Panc1 (cell line): ENCODE measurements at regions not wholly inside any gene's neighbourhood (a gene's known extent, or its start where the extent isn't known, plus 50 kb on each side); places are given as distances from the start of the nearest gene placed in this dataset.

Source experiments
- POLR2AphosphoS5 ChIP-seq: IDR thresholded peaks from 2 replicates; pipeline ENCODE4 v1.6.1; 2012; ENCODE audit warnings: mild to moderate bottlenecking, low read depth, low read length, moderate library complexity
- SIN3A ChIP-seq: IDR thresholded peaks from 2 replicates; pipeline ENCODE4 v1.6.1; 2012; ENCODE audit warnings: low read depth, mild to moderate bottlenecking, low read length, moderate library complexity, borderline replicate concordance; ENCODE audit not compliant: insufficient read depth
- TCF7L2 ChIP-seq: IDR thresholded peaks from 2 replicates; pipeline ENCODE4 v1.6.1; 2011; ENCODE audit warnings: mild to moderate bottlenecking, low read depth, low read length, inconsistent platforms
- TF ChIP-seq, protein P1 (sequence below), 2 experiments: IDR thresholded peaks; 2 replicates each; pipeline ENCODE4 v1.6.1; 2011 to 2012; ENCODE audit warnings: low read depth in 2 of 2, control low read depth in 1 of 2, low read length in 1 of 2, mild to moderate bottlenecking in 1 of 2, moderate library complexity in 1 of 2; ENCODE audit not compliant: insufficient read depth in 1 of 2
- TF ChIP-seq, protein P2 (sequence below): fragments of 450-650 bp; IDR thresholded peaks from 2 replicates; pipeline ENCODE4 v1.5.1; 2017; ENCODE audit warnings: mild to moderate bottlenecking

DNA sequence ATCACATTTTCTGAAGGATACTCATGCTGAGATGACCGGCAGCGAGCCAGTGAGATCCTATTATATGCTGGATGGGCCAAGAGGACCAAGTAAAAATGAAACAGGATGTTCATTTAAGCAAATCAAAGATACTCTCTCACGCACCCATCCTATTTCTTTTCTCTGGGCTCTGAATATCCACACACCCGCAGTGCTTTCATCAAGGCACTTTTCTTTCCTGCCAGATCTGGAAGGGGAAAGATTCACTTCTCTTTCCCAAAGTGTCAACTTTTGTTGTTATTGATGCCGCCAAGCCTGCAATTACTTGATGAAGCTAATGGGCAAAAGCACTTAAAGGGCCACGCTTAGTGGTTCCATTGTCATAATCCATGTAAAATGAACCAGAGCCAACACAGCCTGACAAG, 191.9 kb upstream of the CHAC2 start:
- TF ChIP-seq, protein P1, sequence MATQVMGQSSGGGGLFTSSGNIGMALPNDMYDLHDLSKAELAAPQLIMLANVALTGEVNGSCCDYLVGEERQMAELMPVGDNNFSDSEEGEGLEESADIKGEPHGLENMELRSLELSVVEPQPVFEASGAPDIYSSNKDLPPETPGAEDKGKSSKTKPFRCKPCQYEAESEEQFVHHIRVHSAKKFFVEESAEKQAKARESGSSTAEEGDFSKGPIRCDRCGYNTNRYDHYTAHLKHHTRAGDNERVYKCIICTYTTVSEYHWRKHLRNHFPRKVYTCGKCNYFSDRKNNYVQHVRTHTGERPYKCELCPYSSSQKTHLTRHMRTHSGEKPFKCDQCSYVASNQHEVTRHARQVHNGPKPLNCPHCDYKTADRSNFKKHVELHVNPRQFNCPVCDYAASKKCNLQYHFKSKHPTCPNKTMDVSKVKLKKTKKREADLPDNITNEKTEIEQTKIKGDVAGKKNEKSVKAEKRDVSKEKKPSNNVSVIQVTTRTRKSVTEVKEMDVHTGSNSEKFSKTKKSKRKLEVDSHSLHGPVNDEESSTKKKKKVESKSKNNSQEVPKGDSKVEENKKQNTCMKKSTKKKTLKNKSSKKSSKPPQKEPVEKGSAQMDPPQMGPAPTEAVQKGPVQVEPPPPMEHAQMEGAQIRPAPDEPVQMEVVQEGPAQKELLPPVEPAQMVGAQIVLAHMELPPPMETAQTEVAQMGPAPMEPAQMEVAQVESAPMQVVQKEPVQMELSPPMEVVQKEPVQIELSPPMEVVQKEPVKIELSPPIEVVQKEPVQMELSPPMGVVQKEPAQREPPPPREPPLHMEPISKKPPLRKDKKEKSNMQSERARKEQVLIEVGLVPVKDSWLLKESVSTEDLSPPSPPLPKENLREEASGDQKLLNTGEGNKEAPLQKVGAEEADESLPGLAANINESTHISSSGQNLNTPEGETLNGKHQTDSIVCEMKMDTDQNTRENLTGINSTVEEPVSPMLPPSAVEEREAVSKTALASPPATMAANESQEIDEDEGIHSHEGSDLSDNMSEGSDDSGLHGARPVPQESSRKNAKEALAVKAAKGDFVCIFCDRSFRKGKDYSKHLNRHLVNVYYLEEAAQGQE (IDR thresholded peaks at IDR 0.05; ENCODE audit: insufficient read depth in 1 of 2, low read depth in 2 of 2, low read length in 1 of 2), result no peak
- TF ChIP-seq, protein P2, sequence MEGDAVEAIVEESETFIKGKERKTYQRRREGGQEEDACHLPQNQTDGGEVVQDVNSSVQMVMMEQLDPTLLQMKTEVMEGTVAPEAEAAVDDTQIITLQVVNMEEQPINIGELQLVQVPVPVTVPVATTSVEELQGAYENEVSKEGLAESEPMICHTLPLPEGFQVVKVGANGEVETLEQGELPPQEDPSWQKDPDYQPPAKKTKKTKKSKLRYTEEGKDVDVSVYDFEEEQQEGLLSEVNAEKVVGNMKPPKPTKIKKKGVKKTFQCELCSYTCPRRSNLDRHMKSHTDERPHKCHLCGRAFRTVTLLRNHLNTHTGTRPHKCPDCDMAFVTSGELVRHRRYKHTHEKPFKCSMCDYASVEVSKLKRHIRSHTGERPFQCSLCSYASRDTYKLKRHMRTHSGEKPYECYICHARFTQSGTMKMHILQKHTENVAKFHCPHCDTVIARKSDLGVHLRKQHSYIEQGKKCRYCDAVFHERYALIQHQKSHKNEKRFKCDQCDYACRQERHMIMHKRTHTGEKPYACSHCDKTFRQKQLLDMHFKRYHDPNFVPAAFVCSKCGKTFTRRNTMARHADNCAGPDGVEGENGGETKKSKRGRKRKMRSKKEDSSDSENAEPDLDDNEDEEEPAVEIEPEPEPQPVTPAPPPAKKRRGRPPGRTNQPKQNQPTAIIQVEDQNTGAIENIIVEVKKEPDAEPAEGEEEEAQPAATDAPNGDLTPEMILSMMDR, result no peak
- TF ChIP-seq POLR2AphosphoS5 (no peak), SIN3A (no peak), TCF7L2 (no peak)
